IMR-90 (cell line): ENCODE measurements at regions not wholly inside any gene's neighbourhood (a gene's known extent, or its start where the extent isn't known, plus 50 kb on each side); places are given as distances from the start of the nearest gene placed in this dataset.

Experiments used
- ATAC-seq: fragments of 200-7000 bp; cut with Tn5 transposase; 2 replicates; pipeline ENCODE4 v1.9.1; 2020; ENCODE audit warnings: low read depth, mild to moderate bottlenecking, moderate library complexity
- BruUV-seq: library from RNA; stranded (reverse); fragments of 400-500 nt; replicated peaks from 2 replicates; lab custom pipeline; 2021; lab: Mats Ljungman, UMichigan
- CTCF ChIA-PET: fragments of 300-600 bp; formaldehyde crosslinking; extraction: SDS; loops from one replicate; lab custom pipeline; 2021; ENCODE audit warnings: antibody characterized with exemption; lab: Yijun Ruan, JAX
- POLR2A ChIA-PET: fragments of 300-600 bp; sonication (Branson Sonifier 250); formaldehyde crosslinking; loops from one replicate; lab custom pipeline; 2022; ENCODE audit warnings: antibody characterized with exemption; ENCODE audit not compliant: unreplicated experiment; lab: Charles Lee
- DNase-seq: peaks from one replicate; pipeline ENCODE4 v3.0.0; 2013
- H2AFZ ChIP-seq: replicated peaks from 2 replicates; pipeline ENCODE3; 2013; ENCODE audit warnings: low read length, mild to moderate bottlenecking; ENCODE audit not compliant: poor library complexity
- H2AK5ac ChIP-seq: 2 replicates; pipeline ENCODE4 v1.6.1; 2013; ENCODE audit warnings: low read depth, low read length, inconsistent platforms
- H2AK9ac ChIP-seq: replicated peaks from 2 replicates; pipeline ENCODE3; 2013; ENCODE audit warnings: mild to moderate bottlenecking, low read depth, low read length, moderate library complexity; ENCODE audit not compliant: poor library complexity
- H2BK120ac ChIP-seq: 2 replicates; pipeline ENCODE4 v1.6.1; 2013; ENCODE audit warnings: low read depth, low read length, inconsistent platforms
- H2BK15ac ChIP-seq: 3 replicates; pipeline ENCODE4 v1.6.1; 2013; ENCODE audit warnings: low read depth, low read length, inconsistent platforms
- H2BK20ac ChIP-seq: 2 replicates; pipeline ENCODE4 v1.6.1; 2013; ENCODE audit warnings: low read depth, mild to moderate bottlenecking, inconsistent platforms, low read length, moderate library complexity
- H2BK5ac ChIP-seq: 2 replicates; pipeline ENCODE4 v1.6.1; 2013; ENCODE audit warnings: mild to moderate bottlenecking, low read depth, low read length, inconsistent platforms; ENCODE audit not compliant: poor library complexity, severe bottlenecking
- H3K14ac ChIP-seq: replicated peaks from 2 replicates; pipeline ENCODE4 v1.6.1; 2013; ENCODE audit warnings: low read depth, low read length, inconsistent platforms
- H3K18ac ChIP-seq: 2 replicates; pipeline ENCODE4 v1.6.1; 2013; ENCODE audit warnings: low read depth, low read length, control low read depth
- H3K23ac ChIP-seq: 2 replicates; pipeline ENCODE4 v1.6.1; 2013; ENCODE audit warnings: low read depth, low read length, inconsistent platforms
- H3K27ac ChIP-seq: 2 replicates; pipeline ENCODE4 v1.5.1; 2013; ENCODE audit warnings: mild to moderate bottlenecking, control low read depth, low read length; ENCODE audit not compliant: insufficient read depth
- H3K27me3 ChIP-seq: 2 replicates; pipeline ENCODE4 v1.6.1; 2013; ENCODE audit warnings: low read length; ENCODE audit not compliant: control insufficient read depth, insufficient read depth
- H3K36me3 ChIP-seq: 2 replicates; pipeline ENCODE4 v1.6.1; 2013; ENCODE audit warnings: low read length, mixed read lengths; ENCODE audit not compliant: control insufficient read depth, insufficient read depth
- H3K4ac ChIP-seq: 2 replicates; pipeline ENCODE4 v1.6.1; 2013; ENCODE audit warnings: low read depth, low read length, inconsistent platforms
- H3K4me1 ChIP-seq: 2 replicates; pipeline ENCODE4 v1.6.1; 2013; ENCODE audit warnings: low read length, mixed read lengths; ENCODE audit not compliant: control insufficient read depth, insufficient read depth
- H3K4me2 ChIP-seq: 2 replicates; pipeline ENCODE4 v1.6.1; 2013; ENCODE audit warnings: low read depth, mild to moderate bottlenecking, control low read depth, low read length, moderate library complexity
- H3K4me3 ChIP-seq: 2 replicates; pipeline ENCODE4 v1.5.1; 2013; ENCODE audit warnings: low read depth, mild to moderate bottlenecking, control low read depth, low read length, moderate library complexity; ENCODE audit not compliant: insufficient read depth
- H3K56ac ChIP-seq: 2 replicates; pipeline ENCODE4 v1.6.1; 2013; ENCODE audit warnings: low read length, inconsistent platforms; ENCODE audit not compliant: insufficient read depth; ENCODE audit errors: extremely low read depth
- H3K79me1 ChIP-seq, 2 experiments: 2 replicates each; pipeline ENCODE4 v1.6.1; 2013; ENCODE audit warnings: low read length in 2 of 2, inconsistent platforms in 1 of 2, low read depth in 1 of 2
- H3K9ac ChIP-seq: 2 replicates; pipeline ENCODE4 v1.6.1; 2013; ENCODE audit warnings: low read depth, low read length, control low read depth
- H3K9me1 ChIP-seq: 2 replicates; pipeline ENCODE4 v1.6.1; 2013; ENCODE audit warnings: low read length, inconsistent platforms; ENCODE audit not compliant: insufficient read depth
- H3K9me3 ChIP-seq: 2 replicates; pipeline ENCODE4 v1.6.1; 2013; ENCODE audit warnings: low read length; ENCODE audit not compliant: control insufficient read depth, insufficient read depth
- H4K20me1 ChIP-seq: 2 replicates; pipeline ENCODE4 v1.6.1; 2013; ENCODE audit warnings: low read length, inconsistent platforms; ENCODE audit not compliant: insufficient read depth
- H4K5ac ChIP-seq: 2 replicates; pipeline ENCODE4 v1.6.1; 2013; ENCODE audit warnings: mild to moderate bottlenecking, low read depth, low read length, control low read depth
- H4K8ac ChIP-seq, 2 experiments: 2 replicates each; pipeline ENCODE4 v1.6.1; 2013; ENCODE audit warnings: low read depth in 2 of 2, low read length in 2 of 2, control low read depth in 1 of 2, inconsistent platforms in 1 of 2
- H4K91ac ChIP-seq: 2 replicates; pipeline ENCODE4 v1.6.1; 2013; ENCODE audit warnings: low read depth, low read length, inconsistent platforms; ENCODE audit not compliant: insufficient read depth
- BHLHE40 ChIP-seq: fragments of 150-350 bp; IDR thresholded peaks from 2 replicates; pipeline ENCODE4 v1.6.1; 2016; ENCODE audit warnings: mild to moderate bottlenecking, low read depth, low read length
- CEBPB ChIP-seq: IDR thresholded peaks from 2 replicates; pipeline ENCODE4 v1.6.1; 2012; ENCODE audit warnings: low read depth, low read length, improper control_type of control experiment
- CHD1 ChIP-seq: IDR thresholded peaks from 2 replicates; pipeline ENCODE4 v1.6.1; 2012; ENCODE audit warnings: low read depth, low read length, improper control_type of control experiment
- FOS ChIP-seq: fragments of 150-350 bp; IDR thresholded peaks from 2 replicates; pipeline ENCODE4 v1.6.1; 2016; ENCODE audit warnings: low read depth, low read length
- MAFK ChIP-seq: IDR thresholded peaks from 2 replicates; pipeline ENCODE4 v1.6.1; 2012; ENCODE audit warnings: low read depth, low read length, improper control_type of control experiment
- MAZ ChIP-seq: IDR thresholded peaks from 2 replicates; pipeline ENCODE4 v1.6.1; 2012; ENCODE audit warnings: low read depth, mild to moderate bottlenecking, low read length, improper control_type of control experiment, moderate library complexity, borderline replicate concordance
- MXI1 ChIP-seq: IDR thresholded peaks from 2 replicates; pipeline ENCODE4 v1.6.1; 2012; ENCODE audit warnings: low read depth, mild to moderate bottlenecking, low read length, moderate library complexity, borderline replicate concordance
- NFE2L2 ChIP-seq: fragments of 150-350 bp; IDR thresholded peaks from 2 replicates; pipeline ENCODE4 v1.6.1; 2016; ENCODE audit warnings: low read depth, mild to moderate bottlenecking, low read length
- POLR2A ChIP-seq: IDR thresholded peaks from 2 replicates; pipeline ENCODE4 v1.6.1; 2012; ENCODE audit warnings: mild to moderate bottlenecking, low read depth, low read length
- RAD21 ChIP-seq: IDR thresholded peaks from 2 replicates; pipeline ENCODE4 v1.6.1; 2012; ENCODE audit warnings: low read length, improper control_type of control experiment
- RCOR1 ChIP-seq: IDR thresholded peaks from 2 replicates; pipeline ENCODE4 v1.6.1; 2012; ENCODE audit warnings: mild to moderate bottlenecking, low read length, improper control_type of control experiment; ENCODE audit not compliant: insufficient replicate concordance
- RFX5 ChIP-seq: IDR thresholded peaks from 2 replicates; pipeline ENCODE4 v1.8.0; 2012; ENCODE audit warnings: low read depth, mild to moderate bottlenecking, low read length, moderate library complexity
- SMC3 ChIP-seq: fragments of 150-350 bp; IDR thresholded peaks from 2 replicates; pipeline ENCODE4 v1.6.1; 2016; ENCODE audit warnings: low read depth, mild to moderate bottlenecking, antibody characterized with exemption, low read length, moderate library complexity
- WGBS, 2 experiments: methylation state at CpG; one replicate each; pipeline versions ENCODE4 v1.1.5 to v1.1.7; 2013; ENCODE audit warnings: missing lambda C conversion rate in 2 of 2; ENCODE audit not compliant: insufficient read length in 1 of 2; ENCODE audit errors: extremely low coverage in 2 of 2; 5-methylcytosine and 5-hydroxymethylcytosine counted together
- dilution Hi-C: fragments of 300-500 bp; cut with HindIII; formaldehyde crosslinking; loops from one replicate; pipeline ENCODE4 v1.14.3; 2018; ENCODE audit warnings: low sequenced_read_pairs; ENCODE audit not compliant: unreplicated experiment
- in situ Hi-C: fragments of 300-500 bp; cut with MboI; formaldehyde crosslinking; loops from 3 replicates; pipeline ENCODE4 v1.14.3; 2019; ENCODE audit warnings: low sequenced_read_pairs, inconsistent platforms, mixed read lengths
- intact Hi-C: fragments of 100-400 bp; cut with micrococcal nuclease; formaldehyde crosslinking; loops from 2 replicates; pipeline ENCODE4 v1.10.0; 2022
- TF ChIP-seq, protein P1 (sequence below): conservative IDR thresholded peaks from 2 replicates; pipeline ENCODE4 v1.5.1; 2012; ENCODE audit warnings: mild to moderate bottlenecking, low read depth, low read length, improper control_type of control experiment
- TF ChIP-seq, protein P2 (sequence below): fragments of 150-350 bp; IDR thresholded peaks from 2 replicates; pipeline ENCODE4 v1.6.1; 2016; ENCODE audit warnings: low read depth, mild to moderate bottlenecking, low read length, moderate library complexity, borderline replicate concordance
- TF ChIP-seq, protein P3 (sequence below): fragments of 150-350 bp; IDR thresholded peaks from 2 replicates; pipeline ENCODE4 v1.6.1; 2017; ENCODE audit warnings: mild to moderate bottlenecking, antibody characterized with exemption, low read length, low read depth

- no peaks in the 10 kb centered on the region for H3K79me1 ChIP-seq
- no peak overlapping the region for H4K91ac ChIP-seq
- DNase-seq (no peak), ATAC-seq (no peak)
- H3K23ac ChIP-seq: no peak overlapping the region
- POLR2A ChIA-PET: no interaction called here
- CTCF ChIA-PET: no interaction called here
- no peak overlapping the region for H2BK15ac ChIP-seq
- no peaks in the 10 kb centered on the region for H3K36me3 ChIP-seq
- H2BK120ac ChIP-seq: no peak overlapping the region
- H2BK20ac ChIP-seq: no peak overlapping the region
- H4K8ac ChIP-seq: no peak overlapping the region
- H3K4ac ChIP-seq: no peak overlapping the region
- WGBS, 2 experiments: 69% methylated on average over 2 of the region's 4 CpGs; no CpG with 5 or more reads in 1 of the 2 experiments
- H3K18ac ChIP-seq: no peak overlapping the region
- H3K27ac ChIP-seq: no peak overlapping the region
- H2AK9ac ChIP-seq: no peak overlapping the region
- H3K9me1 ChIP-seq: no peaks in the 10 kb centered on the region
- no peak overlapping the region for H2AK5ac ChIP-seq
- TF ChIP-seq RCOR1 (no peak), RFX5 (no peak), MAFK (no peak), MAZ (no peak), NFE2L2 (no peak), CHD1 (no peak), SMC3 (no peak), RAD21 (no peak), POLR2A (no peak), FOS (no peak), BHLHE40 (no peak), MXI1 (no peak), CEBPB (no peak)
- TF ChIP-seq, protein P1, sequence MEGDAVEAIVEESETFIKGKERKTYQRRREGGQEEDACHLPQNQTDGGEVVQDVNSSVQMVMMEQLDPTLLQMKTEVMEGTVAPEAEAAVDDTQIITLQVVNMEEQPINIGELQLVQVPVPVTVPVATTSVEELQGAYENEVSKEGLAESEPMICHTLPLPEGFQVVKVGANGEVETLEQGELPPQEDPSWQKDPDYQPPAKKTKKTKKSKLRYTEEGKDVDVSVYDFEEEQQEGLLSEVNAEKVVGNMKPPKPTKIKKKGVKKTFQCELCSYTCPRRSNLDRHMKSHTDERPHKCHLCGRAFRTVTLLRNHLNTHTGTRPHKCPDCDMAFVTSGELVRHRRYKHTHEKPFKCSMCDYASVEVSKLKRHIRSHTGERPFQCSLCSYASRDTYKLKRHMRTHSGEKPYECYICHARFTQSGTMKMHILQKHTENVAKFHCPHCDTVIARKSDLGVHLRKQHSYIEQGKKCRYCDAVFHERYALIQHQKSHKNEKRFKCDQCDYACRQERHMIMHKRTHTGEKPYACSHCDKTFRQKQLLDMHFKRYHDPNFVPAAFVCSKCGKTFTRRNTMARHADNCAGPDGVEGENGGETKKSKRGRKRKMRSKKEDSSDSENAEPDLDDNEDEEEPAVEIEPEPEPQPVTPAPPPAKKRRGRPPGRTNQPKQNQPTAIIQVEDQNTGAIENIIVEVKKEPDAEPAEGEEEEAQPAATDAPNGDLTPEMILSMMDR: no peak
- TF ChIP-seq, protein P2, sequence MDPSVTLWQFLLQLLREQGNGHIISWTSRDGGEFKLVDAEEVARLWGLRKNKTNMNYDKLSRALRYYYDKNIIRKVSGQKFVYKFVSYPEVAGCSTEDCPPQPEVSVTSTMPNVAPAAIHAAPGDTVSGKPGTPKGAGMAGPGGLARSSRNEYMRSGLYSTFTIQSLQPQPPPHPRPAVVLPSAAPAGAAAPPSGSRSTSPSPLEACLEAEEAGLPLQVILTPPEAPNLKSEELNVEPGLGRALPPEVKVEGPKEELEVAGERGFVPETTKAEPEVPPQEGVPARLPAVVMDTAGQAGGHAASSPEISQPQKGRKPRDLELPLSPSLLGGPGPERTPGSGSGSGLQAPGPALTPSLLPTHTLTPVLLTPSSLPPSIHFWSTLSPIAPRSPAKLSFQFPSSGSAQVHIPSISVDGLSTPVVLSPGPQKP: no peak
- TF ChIP-seq, protein P3, sequence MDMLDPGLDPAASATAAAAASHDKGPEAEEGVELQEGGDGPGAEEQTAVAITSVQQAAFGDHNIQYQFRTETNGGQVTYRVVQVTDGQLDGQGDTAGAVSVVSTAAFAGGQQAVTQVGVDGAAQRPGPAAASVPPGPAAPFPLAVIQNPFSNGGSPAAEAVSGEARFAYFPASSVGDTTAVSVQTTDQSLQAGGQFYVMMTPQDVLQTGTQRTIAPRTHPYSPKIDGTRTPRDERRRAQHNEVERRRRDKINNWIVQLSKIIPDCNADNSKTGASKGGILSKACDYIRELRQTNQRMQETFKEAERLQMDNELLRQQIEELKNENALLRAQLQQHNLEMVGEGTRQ: no peak
- intact Hi-C loops: no loop called here
- H4K20me1 ChIP-seq: no peaks in the 10 kb centered on the region
- no peak overlapping the region for H3K9ac ChIP-seq
- no peak overlapping the region for H3K4me3 ChIP-seq
- no peak overlapping the region for H2BK5ac ChIP-seq
- in situ Hi-C loops: no loop called here
- H3K9me3 ChIP-seq: peaks cover 5% of the 10 kb centered on the region; the same call in 1 of the 2 replicates
- H3K27me3 ChIP-seq: no peaks in the 10 kb centered on the region; the same call in 1 of the 2 replicates
- no peak overlapping the region for H2AFZ ChIP-seq
- H3K4me1 ChIP-seq: no peaks in the 10 kb centered on the region
- H3K14ac ChIP-seq: no peak overlapping the region
- no peak overlapping the region for H3K56ac ChIP-seq
- no peak overlapping the region for H4K5ac ChIP-seq
- no peak overlapping the region for H3K4me2 ChIP-seq
- no TSS peak for BruUV-seq
- dilution Hi-C loops: no loop called here
These were observed 116.6 kb downstream of the BUB3 start for GRCh38 chr10:123270806-123271205.
